Nephron progenitor cell (in vitro differentiated cells): ENCODE measurements at regions not wholly inside any gene's neighbourhood (a gene's known extent, or its start where the extent isn't known, plus 50 kb on each side); places are given as distances from the start of the nearest gene placed in this dataset.

Experiments used
- DNase-seq: peaks from one replicate; pipeline ENCODE4 v3.0.0; 2021
- H3K27ac Mint-ChIP-seq: 2 replicates; pipeline ENCODE4 v1.8.0; 2021; ENCODE audit warnings: mild to moderate bottlenecking, moderate library complexity, mixed read lengths
- H3K27me3 Mint-ChIP-seq: 2 replicates; pipeline ENCODE4 v1.8.0; 2021; ENCODE audit warnings: mild to moderate bottlenecking, low read depth, mixed read lengths; ENCODE audit not compliant: poor library complexity
- H3K36me3 Mint-ChIP-seq: 2 replicates; pipeline ENCODE4 v1.8.0; 2021; ENCODE audit warnings: low read depth, mixed read lengths
- H3K4me1 Mint-ChIP-seq: 2 replicates; pipeline ENCODE4 v1.8.0; 2021; ENCODE audit warnings: mixed read lengths
- H3K4me3 Mint-ChIP-seq: 2 replicates; pipeline ENCODE4 v1.8.0; 2021; ENCODE audit warnings: mild to moderate bottlenecking, moderate library complexity, mixed read lengths
- H3K9me3 Mint-ChIP-seq: 2 replicates; pipeline ENCODE4 v1.8.0; 2021; ENCODE audit warnings: mild to moderate bottlenecking, moderate library complexity, mixed read lengths
- TF ChIP-seq, protein P1 (sequence below): fragments of 200-600 bp; sonication (generic); IDR thresholded peaks from 2 replicates; pipeline ENCODE4 v1.5.0; 2021; ENCODE audit warnings: antibody characterized with exemption

DNA sequence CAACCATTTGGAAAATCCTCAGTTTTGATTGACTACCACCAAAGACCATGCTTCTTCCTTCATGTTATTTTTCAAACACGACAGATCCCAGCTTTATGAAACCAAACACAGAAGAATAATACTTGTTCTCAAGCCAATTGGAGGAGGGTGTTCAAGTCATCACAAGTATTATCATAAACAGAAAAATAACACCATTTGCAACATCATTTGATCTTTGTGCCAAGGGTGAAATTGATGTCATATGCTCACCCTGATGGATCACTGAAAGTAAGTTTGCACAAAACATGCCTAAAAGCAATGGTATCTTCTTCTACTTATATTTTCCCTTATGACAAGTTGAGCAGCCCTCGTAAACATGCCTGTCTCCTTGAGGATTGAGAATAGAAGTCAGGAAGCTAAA is 448.0 kb upstream of the ZEB2 start:
- peaks cover 66% of the 10 kb centered on the region for H3K9me3 Mint-ChIP-seq
- H3K27me3 Mint-ChIP-seq, result no peaks in the 10 kb centered on the region
- peaks cover 20% of the 10 kb centered on the region for H3K36me3 Mint-ChIP-seq
- no peak for DNase-seq
- TF ChIP-seq, protein P1, sequence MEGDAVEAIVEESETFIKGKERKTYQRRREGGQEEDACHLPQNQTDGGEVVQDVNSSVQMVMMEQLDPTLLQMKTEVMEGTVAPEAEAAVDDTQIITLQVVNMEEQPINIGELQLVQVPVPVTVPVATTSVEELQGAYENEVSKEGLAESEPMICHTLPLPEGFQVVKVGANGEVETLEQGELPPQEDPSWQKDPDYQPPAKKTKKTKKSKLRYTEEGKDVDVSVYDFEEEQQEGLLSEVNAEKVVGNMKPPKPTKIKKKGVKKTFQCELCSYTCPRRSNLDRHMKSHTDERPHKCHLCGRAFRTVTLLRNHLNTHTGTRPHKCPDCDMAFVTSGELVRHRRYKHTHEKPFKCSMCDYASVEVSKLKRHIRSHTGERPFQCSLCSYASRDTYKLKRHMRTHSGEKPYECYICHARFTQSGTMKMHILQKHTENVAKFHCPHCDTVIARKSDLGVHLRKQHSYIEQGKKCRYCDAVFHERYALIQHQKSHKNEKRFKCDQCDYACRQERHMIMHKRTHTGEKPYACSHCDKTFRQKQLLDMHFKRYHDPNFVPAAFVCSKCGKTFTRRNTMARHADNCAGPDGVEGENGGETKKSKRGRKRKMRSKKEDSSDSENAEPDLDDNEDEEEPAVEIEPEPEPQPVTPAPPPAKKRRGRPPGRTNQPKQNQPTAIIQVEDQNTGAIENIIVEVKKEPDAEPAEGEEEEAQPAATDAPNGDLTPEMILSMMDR, result no peak
- no peaks in the 10 kb centered on the region for H3K4me1 Mint-ChIP-seq
- H3K27ac Mint-ChIP-seq, result no peak overlapping the region
- no peak overlapping the region for H3K4me3 Mint-ChIP-seq

DNA sequence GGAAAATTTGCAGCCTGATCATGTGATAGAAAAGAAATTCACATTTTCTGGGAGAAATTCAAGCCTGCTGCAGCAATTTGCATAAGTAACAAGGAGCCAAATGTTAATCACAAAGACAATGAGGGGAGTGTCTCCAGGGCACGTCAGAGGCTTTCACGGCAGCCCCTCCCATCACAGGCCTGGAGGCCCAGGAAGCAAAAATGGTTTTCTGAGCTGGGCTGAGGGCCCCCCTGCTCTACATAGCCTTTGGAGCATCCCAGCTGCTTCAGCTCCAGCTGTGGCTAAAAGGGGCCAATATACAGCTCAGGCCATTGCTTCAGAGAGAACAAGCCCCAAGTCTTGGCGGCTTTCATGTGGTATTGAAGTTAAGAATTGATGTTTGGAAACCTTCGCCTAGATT is 445.3 kb upstream of the ZEB2 start:
- TF ChIP-seq, protein P1, result no peak
- Mint-ChIP-seq H3K9me3 (peaks cover 55% of the 10 kb centered on the region), H3K27me3 (no peaks in the 10 kb centered on the region), H3K4me1 (no peaks in the 10 kb centered on the region), H3K4me3 (no peak overlapping the region), H3K27ac (no peak overlapping the region), H3K36me3 (peaks cover 12% of the 10 kb centered on the region)
- no peak for DNase-seq

DNA sequence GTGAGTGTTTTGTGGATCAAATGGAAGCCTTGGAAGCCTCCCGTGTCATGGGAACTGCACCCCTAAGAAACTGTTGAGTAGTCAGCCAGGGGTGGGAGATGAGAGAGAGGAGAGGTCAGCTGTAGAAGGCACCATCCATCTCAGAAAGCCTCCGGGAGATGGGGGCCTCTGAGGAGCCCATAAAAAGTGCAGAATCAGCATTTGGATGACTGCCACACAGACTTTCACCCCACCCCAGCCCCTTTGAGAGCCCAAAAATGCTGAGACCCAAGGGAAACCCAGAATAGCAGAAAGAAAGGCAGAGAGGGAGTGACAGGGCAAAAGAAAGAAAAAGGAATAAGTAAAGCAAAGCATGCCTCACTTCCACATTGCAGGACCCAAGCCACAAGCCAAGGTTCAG is 443.1 kb upstream of the ZEB2 start:
- Mint-ChIP-seq H3K4me1 (no peaks in the 10 kb centered on the region), H3K27ac (no peak overlapping the region), H3K36me3 (peaks cover 8% of the 10 kb centered on the region), H3K4me3 (no peak overlapping the region), H3K9me3 (peaks cover 39% of the 10 kb centered on the region), H3K27me3 (no peaks in the 10 kb centered on the region)
- no peak for DNase-seq
- TF ChIP-seq, protein P1, result no peak

DNA sequence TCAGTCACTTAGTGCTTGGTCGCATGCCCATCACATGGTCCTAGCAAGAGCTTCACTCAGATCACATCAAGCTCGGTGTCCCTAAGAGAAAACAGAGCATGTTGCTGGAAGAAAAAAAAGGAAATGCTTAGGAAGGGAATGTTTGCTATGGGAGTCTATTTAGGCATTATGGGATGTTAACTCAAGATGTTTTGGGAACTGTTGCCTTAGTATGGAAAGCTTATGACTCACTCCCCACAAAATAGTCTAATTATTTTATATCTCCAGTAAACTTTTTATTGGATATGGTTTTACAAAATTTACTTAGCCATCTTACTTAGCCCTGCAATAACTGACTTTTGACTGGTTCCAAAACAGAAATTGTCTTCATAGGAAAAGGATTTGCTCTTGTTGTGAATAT is 439.5 kb upstream of the ZEB2 start:
- no peak for DNase-seq
- Mint-ChIP-seq H3K4me3 (no peak overlapping the region), H3K4me1 (no peaks in the 10 kb centered on the region), H3K27ac (no peak overlapping the region), H3K9me3 (peaks cover 9% of the 10 kb centered on the region), H3K36me3 (peaks cover under 1% of the 10 kb centered on the region), H3K27me3 (no peaks in the 10 kb centered on the region)
- TF ChIP-seq, protein P1, result no peak

DNA sequence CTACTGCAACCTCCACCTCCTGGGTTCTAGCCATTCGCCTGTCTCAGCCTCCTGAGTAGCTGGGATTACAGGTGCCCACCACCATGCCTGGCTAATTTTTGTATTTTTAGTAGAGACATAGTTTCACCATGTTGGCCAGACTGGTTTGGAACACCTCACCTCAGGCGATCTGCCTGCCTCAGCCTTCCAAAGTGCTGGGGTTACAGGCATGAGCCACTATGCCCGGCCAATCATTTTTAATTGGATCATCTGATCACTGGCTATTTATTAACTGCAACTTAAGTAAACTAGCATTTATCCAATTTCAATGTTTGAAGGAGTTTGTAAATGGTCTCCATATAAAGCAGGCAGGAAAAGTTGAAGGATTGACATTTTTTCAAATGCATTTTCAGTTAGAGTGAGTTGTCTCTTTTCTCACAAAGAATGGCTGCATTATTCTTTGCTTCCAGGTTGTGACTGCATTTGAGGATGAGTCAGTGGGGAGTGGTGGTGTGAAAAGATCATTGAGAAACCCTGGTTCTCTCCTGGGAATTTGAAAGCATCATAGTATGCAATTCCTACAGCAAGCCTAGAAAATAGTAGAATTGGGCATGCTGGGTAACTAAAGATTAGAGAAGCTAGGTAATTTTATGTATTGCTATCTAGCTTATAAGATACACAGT is 431.1 kb upstream of the ZEB2 start:
- TF ChIP-seq, protein P1, result no peak
- Mint-ChIP-seq H3K27ac (no peak overlapping the region), H3K36me3 (no peaks in the 10 kb centered on the region)

DNA sequence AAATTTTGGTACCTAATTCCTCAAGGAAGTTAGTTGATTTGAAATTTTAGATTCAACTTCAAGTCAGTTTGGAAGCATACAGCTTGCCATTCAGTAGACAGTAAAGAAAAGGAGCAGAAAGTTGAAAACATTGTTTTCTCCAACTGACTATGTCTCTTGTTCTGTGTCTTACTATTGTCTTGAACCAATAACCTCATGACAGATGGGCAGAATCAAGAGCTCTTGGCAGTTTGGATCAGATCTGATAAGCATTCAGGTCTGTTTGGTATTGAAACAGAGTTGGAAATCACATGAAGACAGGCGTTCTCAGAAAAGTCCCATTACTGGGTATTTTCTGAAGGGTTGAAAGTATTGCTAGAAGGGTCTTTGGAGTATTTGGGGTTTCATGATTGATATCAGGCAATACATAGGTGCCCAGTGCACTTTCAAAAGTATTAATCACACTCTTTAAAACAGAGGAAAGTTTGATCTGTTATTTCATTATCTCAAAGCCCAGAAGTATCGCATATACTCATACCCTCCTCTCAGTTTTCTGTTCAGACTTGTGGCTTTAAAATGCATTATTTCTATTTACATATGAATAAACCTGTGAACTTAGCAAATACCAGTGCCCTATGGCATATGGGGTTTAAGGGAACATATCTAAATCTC is 428.4 kb upstream of the ZEB2 start:
- Mint-ChIP-seq H3K27me3 (peaks cover 4% of the 10 kb centered on the region), H3K4me1 (peaks cover 2% of the 10 kb centered on the region), H3K4me3 (no peak overlapping the region), H3K9me3 (no peaks in the 10 kb centered on the region), H3K27ac (no peak overlapping the region), H3K36me3 (no peaks in the 10 kb centered on the region)
- TF ChIP-seq, protein P1, result no peak
- DNase-seq, result no peak

More for the DNA sequence above, 431.1 kb upstream of the ZEB2 start:
- Mint-ChIP-seq H3K4me1 (no peaks in the 10 kb centered on the region), H3K4me3 (no peak overlapping the region), H3K9me3 (no peaks in the 10 kb centered on the region), H3K27me3 (peaks cover 4% of the 10 kb centered on the region)
- DNase-seq, result no peak
